ENCODE measurements at regions not wholly inside any gene's neighbourhood (a gene's known extent, or its start where the extent isn't known, plus 50 kb on each side); places are given as distances from the start of the nearest gene placed in this dataset.

DNA sequence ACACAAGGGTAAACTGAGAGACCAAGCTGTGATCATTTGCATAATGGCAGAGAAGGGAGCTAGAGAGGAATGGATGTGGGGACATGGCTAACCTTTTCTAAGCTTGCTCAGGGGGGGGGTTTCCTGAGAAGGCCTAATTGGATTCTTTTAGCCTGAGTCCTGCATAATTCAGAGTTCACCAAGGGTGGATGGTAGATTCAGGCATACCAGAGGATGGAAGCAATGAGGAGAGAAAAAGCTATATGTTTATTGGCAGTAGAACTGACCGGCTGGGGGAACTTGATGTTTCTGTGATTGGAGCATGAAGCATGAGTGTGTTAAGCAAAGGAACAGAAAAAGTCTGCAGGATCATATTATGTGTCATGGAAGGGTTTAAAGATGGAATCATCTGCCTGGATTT lies 65.9 kb upstream of the KLF12 start:
- Histone ChIP-seq H3K27ac (ENCODE audit: low read depth, low read length) (no peak overlapping the region), H3K27me3 (ENCODE audit: control insufficient read depth, low read length) (peaks cover 3% of the 10 kb centered on the region; the same call in 1 of the 2 replicates), H3K4me2 (ENCODE audit: low read length) (no peak overlapping the region), H3K4me3 (ENCODE audit: low read length) (no peak overlapping the region), H3K9me3 (ENCODE audit: control insufficient read depth, insufficient read depth, low read length) (no peaks in the 10 kb centered on the region), H3K9me2 (replicated peaks; ENCODE audit: control insufficient read depth, low read length) (no peaks in the 10 kb centered on the region), H3F3A (ENCODE audit: control insufficient read depth, insufficient read depth) (no peaks in the 10 kb centered on the region), H3K79me2 (ENCODE audit: control insufficient read depth, low read length) (no peaks in the 10 kb centered on the region), H4K20me1 (ENCODE audit: control insufficient read depth, insufficient read depth, low read depth, low read length) (no peaks in the 10 kb centered on the region), H3K4me1 (ENCODE audit: control insufficient read depth, low read length) (no peaks in the 10 kb centered on the region), H3K36me3 (ENCODE audit: control insufficient read depth, low read length) (no peaks in the 10 kb centered on the region)
- TF ChIP-seq, protein P1, sequence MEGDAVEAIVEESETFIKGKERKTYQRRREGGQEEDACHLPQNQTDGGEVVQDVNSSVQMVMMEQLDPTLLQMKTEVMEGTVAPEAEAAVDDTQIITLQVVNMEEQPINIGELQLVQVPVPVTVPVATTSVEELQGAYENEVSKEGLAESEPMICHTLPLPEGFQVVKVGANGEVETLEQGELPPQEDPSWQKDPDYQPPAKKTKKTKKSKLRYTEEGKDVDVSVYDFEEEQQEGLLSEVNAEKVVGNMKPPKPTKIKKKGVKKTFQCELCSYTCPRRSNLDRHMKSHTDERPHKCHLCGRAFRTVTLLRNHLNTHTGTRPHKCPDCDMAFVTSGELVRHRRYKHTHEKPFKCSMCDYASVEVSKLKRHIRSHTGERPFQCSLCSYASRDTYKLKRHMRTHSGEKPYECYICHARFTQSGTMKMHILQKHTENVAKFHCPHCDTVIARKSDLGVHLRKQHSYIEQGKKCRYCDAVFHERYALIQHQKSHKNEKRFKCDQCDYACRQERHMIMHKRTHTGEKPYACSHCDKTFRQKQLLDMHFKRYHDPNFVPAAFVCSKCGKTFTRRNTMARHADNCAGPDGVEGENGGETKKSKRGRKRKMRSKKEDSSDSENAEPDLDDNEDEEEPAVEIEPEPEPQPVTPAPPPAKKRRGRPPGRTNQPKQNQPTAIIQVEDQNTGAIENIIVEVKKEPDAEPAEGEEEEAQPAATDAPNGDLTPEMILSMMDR (IDR thresholded peaks at IDR 0.05; ENCODE audit: low read depth, low read length, poor library complexity, severe bottlenecking) = no peak
- TF ChIP-seq EZH2phosphoT487 (IDR thresholded peaks at IDR 0.05; ENCODE audit: borderline replicate concordance, low read length) = no peak

DNA sequence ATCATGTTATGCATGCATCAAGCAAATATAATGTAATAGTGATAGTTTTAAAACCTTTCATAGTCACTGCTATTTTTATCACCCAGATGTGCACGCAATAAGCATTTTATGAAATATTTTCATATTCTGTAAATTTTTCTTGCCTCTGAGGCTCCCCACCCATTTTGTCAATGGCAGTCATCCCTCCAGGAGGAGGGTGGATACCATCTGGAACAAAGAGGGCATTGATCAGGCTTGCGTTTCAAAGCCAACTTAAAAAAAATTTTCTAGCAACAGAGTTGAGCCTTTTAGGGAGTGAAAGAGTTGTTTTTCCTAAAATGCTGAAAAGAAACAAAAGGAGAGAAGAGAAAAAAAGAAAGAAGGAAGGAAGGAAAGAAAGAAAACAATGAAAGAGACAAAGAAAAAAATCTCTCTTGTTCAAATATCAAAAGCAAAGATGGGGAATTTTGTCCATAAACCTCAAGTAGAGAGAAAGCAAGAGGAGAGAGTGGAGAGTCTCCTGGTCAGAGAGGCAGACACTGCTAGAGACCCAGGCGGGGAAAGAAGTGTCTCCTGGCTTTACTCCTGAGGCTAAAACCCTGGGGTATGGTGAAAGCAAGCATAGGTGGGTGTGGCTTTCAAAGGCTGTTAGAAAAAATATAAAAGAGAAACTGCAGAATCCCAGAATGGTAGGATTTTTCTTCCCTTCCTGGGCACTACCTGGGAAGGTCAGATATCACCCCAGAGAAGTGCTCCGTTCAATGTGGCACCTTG lies 63.6 kb upstream of the KLF12 start:
- Histone ChIP-seq H3K9me2 (replicated peaks; ENCODE audit: control insufficient read depth, low read length) (no peaks in the 10 kb centered on the region), H3K4me1 (ENCODE audit: control insufficient read depth, low read length) (no peaks in the 10 kb centered on the region), H3K27me3 (ENCODE audit: control insufficient read depth, low read length) (no peaks in the 10 kb centered on the region), H3K79me2 (ENCODE audit: control insufficient read depth, low read length) (no peaks in the 10 kb centered on the region), H3K4me3 (ENCODE audit: low read length) (no peak overlapping the region), H3F3A (ENCODE audit: control insufficient read depth, insufficient read depth) (no peaks in the 10 kb centered on the region), H3K4me2 (ENCODE audit: low read length) (no peak overlapping the region), H3K27ac (ENCODE audit: low read depth, low read length) (no peak overlapping the region), H3K9me3 (ENCODE audit: control insufficient read depth, insufficient read depth, low read length) (no peaks in the 10 kb centered on the region), H4K20me1 (ENCODE audit: control insufficient read depth, insufficient read depth, low read depth, low read length) (no peaks in the 10 kb centered on the region), H3K36me3 (ENCODE audit: control insufficient read depth, low read length) (no peaks in the 10 kb centered on the region)
- TF ChIP-seq EZH2phosphoT487 (IDR thresholded peaks at IDR 0.05; ENCODE audit: borderline replicate concordance, low read length) = no peak
- TF ChIP-seq, protein P1 (IDR thresholded peaks at IDR 0.05; ENCODE audit: low read depth, low read length, poor library complexity, severe bottlenecking) = no peak

DNA sequence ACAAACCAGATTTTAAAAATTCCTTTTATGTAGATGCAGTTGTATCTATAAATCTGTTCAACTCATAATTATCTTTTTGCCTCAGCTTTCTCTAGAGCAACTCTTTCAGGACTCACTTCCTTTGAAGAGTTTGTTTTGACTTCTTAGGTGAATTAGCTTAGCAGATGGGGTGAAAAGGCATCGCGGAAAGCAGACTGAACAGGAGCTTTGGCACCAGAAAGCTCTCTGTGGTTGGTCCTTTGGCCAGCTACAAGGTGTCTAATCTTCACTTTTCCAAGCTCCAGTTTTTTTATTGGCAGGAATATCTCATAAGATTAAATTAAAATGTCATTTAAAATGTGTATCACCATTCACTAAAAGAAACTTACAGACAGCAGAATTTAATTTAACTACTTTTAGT lies 60.6 kb upstream of the KLF12 start:
- Histone ChIP-seq H3K79me2 (ENCODE audit: control insufficient read depth, low read length) (no peaks in the 10 kb centered on the region), H3K9me3 (ENCODE audit: control insufficient read depth, insufficient read depth, low read length) (no peaks in the 10 kb centered on the region)

DNA sequence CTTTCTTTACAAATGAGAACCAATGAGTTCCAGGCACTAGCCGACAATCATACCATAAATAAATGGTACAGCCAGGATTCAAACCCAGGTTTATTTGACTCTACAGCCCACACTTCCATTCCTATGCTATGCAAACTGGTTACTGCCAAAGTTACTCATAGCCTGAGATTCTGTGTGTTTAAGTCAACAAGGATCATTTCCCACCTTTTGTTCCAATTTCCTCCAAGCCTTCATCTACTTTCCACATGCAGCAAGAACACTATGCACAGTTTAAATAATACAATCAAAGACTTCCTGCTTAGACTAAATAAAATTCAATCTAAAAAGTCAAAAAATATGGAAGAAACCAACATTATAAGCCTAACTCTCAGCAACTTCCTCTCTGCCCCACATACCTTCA lies 59.2 kb upstream of the KLF12 start:
- Histone ChIP-seq H3K9me2 (replicated peaks; ENCODE audit: control insufficient read depth, low read length) (no peaks in the 10 kb centered on the region), H3K4me1 (ENCODE audit: control insufficient read depth, low read length) (no peaks in the 10 kb centered on the region), H3K4me2 (ENCODE audit: low read length) (no peak overlapping the region), H3K27ac (ENCODE audit: low read depth, low read length) (no peak overlapping the region), H3K27me3 (ENCODE audit: control insufficient read depth, low read length) (no peaks in the 10 kb centered on the region), H3F3A (ENCODE audit: control insufficient read depth, insufficient read depth) (no peaks in the 10 kb centered on the region), H3K36me3 (ENCODE audit: control insufficient read depth, low read length) (no peaks in the 10 kb centered on the region), H3K9me3 (ENCODE audit: control insufficient read depth, insufficient read depth, low read length) (no peaks in the 10 kb centered on the region), H3K79me2 (ENCODE audit: control insufficient read depth, low read length) (no peaks in the 10 kb centered on the region), H4K20me1 (ENCODE audit: control insufficient read depth, insufficient read depth, low read depth, low read length) (no peaks in the 10 kb centered on the region), H3K4me3 (ENCODE audit: low read length) (no peak overlapping the region)
- TF ChIP-seq EZH2phosphoT487 (IDR thresholded peaks at IDR 0.05; ENCODE audit: borderline replicate concordance, low read length) = no peak
- TF ChIP-seq, protein P1 (IDR thresholded peaks at IDR 0.05; ENCODE audit: low read depth, low read length, poor library complexity, severe bottlenecking) = no peak

More for the DNA sequence above, 60.6 kb upstream of the KLF12 start:
- Histone ChIP-seq H4K20me1 (ENCODE audit: control insufficient read depth, insufficient read depth, low read depth, low read length) (no peaks in the 10 kb centered on the region), H3K9me2 (replicated peaks; ENCODE audit: control insufficient read depth, low read length) (no peaks in the 10 kb centered on the region), H3K4me3 (ENCODE audit: low read length) (no peak overlapping the region), H3K27me3 (ENCODE audit: control insufficient read depth, low read length) (no peaks in the 10 kb centered on the region), H3F3A (ENCODE audit: control insufficient read depth, insufficient read depth) (no peaks in the 10 kb centered on the region), H3K27ac (ENCODE audit: low read depth, low read length) (no peak overlapping the region), H3K4me2 (ENCODE audit: low read length) (no peak overlapping the region), H3K4me1 (ENCODE audit: control insufficient read depth, low read length) (no peaks in the 10 kb centered on the region), H3K36me3 (ENCODE audit: control insufficient read depth, low read length) (no peaks in the 10 kb centered on the region)
- TF ChIP-seq EZH2phosphoT487 (IDR thresholded peaks at IDR 0.05; ENCODE audit: borderline replicate concordance, low read length) = no peak
